ENCODE measurements at regions not wholly inside any gene's neighbourhood (a gene's known extent, or its start where the extent isn't known, plus 50 kb on each side); places are given as distances from the start of the nearest gene placed in this dataset.

GRCh38 chr2:120437604-120438000, 91.7 kb downstream of the INHBB start:
- H3K9me3 Mint-ChIP-seq (ENCODE audit: insufficient read depth) = no peaks in the 10 kb centered on the region
- peaks cover 41% of the 10 kb centered on the region for H3K27me3 Mint-ChIP-seq
- no peaks in the 10 kb centered on the region for H4K20me1 ChIP-seq (ENCODE audit: control insufficient read depth, insufficient read depth, low read length, poor library complexity, severe bottlenecking)
- no peak for TF ChIP-seq EZH2 (IDR thresholded peaks at IDR 0.05; ENCODE audit: borderline replicate concordance, insufficient read depth, low read depth, low read length, poor library complexity, severe bottlenecking)
- TF ChIP-seq, protein P1, sequence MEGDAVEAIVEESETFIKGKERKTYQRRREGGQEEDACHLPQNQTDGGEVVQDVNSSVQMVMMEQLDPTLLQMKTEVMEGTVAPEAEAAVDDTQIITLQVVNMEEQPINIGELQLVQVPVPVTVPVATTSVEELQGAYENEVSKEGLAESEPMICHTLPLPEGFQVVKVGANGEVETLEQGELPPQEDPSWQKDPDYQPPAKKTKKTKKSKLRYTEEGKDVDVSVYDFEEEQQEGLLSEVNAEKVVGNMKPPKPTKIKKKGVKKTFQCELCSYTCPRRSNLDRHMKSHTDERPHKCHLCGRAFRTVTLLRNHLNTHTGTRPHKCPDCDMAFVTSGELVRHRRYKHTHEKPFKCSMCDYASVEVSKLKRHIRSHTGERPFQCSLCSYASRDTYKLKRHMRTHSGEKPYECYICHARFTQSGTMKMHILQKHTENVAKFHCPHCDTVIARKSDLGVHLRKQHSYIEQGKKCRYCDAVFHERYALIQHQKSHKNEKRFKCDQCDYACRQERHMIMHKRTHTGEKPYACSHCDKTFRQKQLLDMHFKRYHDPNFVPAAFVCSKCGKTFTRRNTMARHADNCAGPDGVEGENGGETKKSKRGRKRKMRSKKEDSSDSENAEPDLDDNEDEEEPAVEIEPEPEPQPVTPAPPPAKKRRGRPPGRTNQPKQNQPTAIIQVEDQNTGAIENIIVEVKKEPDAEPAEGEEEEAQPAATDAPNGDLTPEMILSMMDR (IDR thresholded peaks at IDR 0.05) = no peak
- H3K4me3 Mint-ChIP-seq = no peak overlapping the region
- ATAC-seq (ENCODE audit: low read depth) = no peak
- peaks cover 0 to under 1% of the 10 kb centered on the region in 2 donors for H3K4me1 ChIP-seq (ENCODE audit: control insufficient read depth in 2 of 2, insufficient read depth in 2 of 2, low read length in 2 of 2)
- no peak overlapping the region for H3K27ac Mint-ChIP-seq
- H3K36me3 ChIP-seq (replicated peaks in 1 of 2; ENCODE audit: control extremely low read depth in 1 of 2, control insufficient read depth in 1 of 2, extremely low read depth in 1 of 2, insufficient read depth in 2 of 2, low read length in 1 of 2) = no peaks in the 10 kb centered on the region
- peaks cover 0 to 29% (median 3%) of the 10 kb centered on the region in 4 experiments for H3K27me3 ChIP-seq (replicated peaks in 1 of 4; ENCODE audit: control extremely low read depth in 1 of 4, control insufficient read depth in 3 of 4, insufficient read depth in 4 of 4, low read length in 3 of 4)
- peaks cover 3% of the 10 kb centered on the region for H3K4me1 Mint-ChIP-seq
- ChIA-PET POLR2A (no interaction called here), CTCF (no interaction called here)
- H3K9ac ChIP-seq (ENCODE audit: low read length) = no peak overlapping the region
- H3K4me3 ChIP-seq (ENCODE audit: control extremely low read depth in 1 of 5, extremely low read depth in 1 of 5, insufficient read depth in 1 of 5, low read depth in 2 of 5, low read length in 4 of 5) = no peak overlapping the region
- no peak overlapping the region for H2AFZ ChIP-seq (ENCODE audit: insufficient read depth, low read depth, low read length, poor library complexity, severe bottlenecking)
- no peak for DNase-seq
- no peak overlapping the region for H3K27ac ChIP-seq (ENCODE audit: low read length in 2 of 2)
- H3K4me2 ChIP-seq (replicated peaks; ENCODE audit: low read depth, low read length, poor library complexity, severe bottlenecking) = no peak overlapping the region
- H3K79me2 ChIP-seq (ENCODE audit: control insufficient read depth, insufficient read depth, low read length) = no peaks in the 10 kb centered on the region
- intact Hi-C loops (cut with micrococcal nuclease) = no loop called here
- peaks cover 0 to 5% (median 0%) of the 10 kb centered on the region in 3 donors for H3K9me3 ChIP-seq (ENCODE audit: control extremely low read depth in 1 of 3, control insufficient read depth in 2 of 3, insufficient read depth in 1 of 3, low read length in 2 of 3)
- 100% methylated on average over 3 of the region's 10 CpGs for WGBS (ENCODE audit: insufficient coverage)

DNA sequence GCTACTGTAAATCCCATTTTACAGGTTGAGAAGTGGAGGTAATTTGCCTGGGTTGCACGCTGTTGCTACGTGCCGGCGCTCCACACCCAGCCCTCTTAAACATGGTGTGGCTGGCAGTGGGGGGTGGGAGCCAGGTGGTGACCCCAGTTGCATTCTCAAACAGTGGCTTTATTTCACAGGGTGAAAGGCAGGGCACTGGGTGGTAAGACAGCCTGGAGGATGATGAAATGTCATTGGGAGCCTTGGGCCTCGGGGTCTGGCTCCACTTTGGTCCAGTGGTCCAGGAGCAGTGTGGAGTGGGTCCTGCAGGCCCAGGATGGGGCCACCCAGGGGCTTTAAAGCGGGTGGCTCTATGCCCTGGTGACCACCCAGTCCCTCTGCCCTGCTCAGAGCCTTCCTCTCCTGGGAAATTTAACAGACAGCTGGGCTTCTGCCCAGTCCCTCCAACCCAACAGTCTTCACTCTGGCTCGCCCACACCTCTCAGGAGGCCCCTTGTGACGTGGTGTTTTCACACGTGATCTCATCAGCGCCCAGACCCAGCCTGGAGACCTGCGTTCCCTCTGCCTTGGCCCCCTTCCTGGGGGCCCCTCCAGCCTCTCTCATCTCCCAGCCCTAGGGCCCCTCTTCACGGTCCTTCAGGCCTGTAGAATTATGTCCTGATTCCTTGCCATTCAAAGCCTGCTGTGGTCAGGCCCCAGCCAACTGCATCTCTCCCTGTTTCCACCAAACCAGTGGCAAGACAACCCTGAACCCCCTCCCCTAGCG, 92.5 kb downstream of the INHBB start:
- no peak overlapping the region for H3K9ac ChIP-seq (ENCODE audit: low read length)
- H3K4me3 ChIP-seq (ENCODE audit: control extremely low read depth in 1 of 5, extremely low read depth in 1 of 5, insufficient read depth in 1 of 5, low read depth in 2 of 5, low read length in 4 of 5) = no peak overlapping the region
- H3K9me3 ChIP-seq (ENCODE audit: control extremely low read depth in 1 of 3, control insufficient read depth in 2 of 3, insufficient read depth in 1 of 3, low read length in 2 of 3) = peaks cover 0 to 8% (median 0%) of the 10 kb centered on the region in 3 donors
- WGBS (ENCODE audit: insufficient coverage) = 77% methylated on average over 9 of the region's 13 CpGs
- H2AFZ ChIP-seq (ENCODE audit: insufficient read depth, low read depth, low read length, poor library complexity, severe bottlenecking) = no peak overlapping the region
- Mint-ChIP-seq H3K4me1 (peaks cover 8% of the 10 kb centered on the region), H3K4me3 (no peak overlapping the region), H3K9me3 (ENCODE audit: insufficient read depth) (no peaks in the 10 kb centered on the region), H3K27ac (no peak overlapping the region), H3K27me3 (peaks cover 46% of the 10 kb centered on the region)
- no peaks in the 10 kb centered on the region for H4K20me1 ChIP-seq (ENCODE audit: control insufficient read depth, insufficient read depth, low read length, poor library complexity, severe bottlenecking)
- H3K27ac ChIP-seq (ENCODE audit: low read length in 2 of 2) = no peak overlapping the region
- ChIA-PET CTCF (no interaction called here), POLR2A (no interaction called here)
- H3K36me3 ChIP-seq (replicated peaks in 1 of 2; ENCODE audit: control extremely low read depth in 1 of 2, control insufficient read depth in 1 of 2, extremely low read depth in 1 of 2, insufficient read depth in 2 of 2, low read length in 1 of 2) = no peaks in the 10 kb centered on the region
- H3K27me3 ChIP-seq (replicated peaks in 1 of 4; ENCODE audit: control extremely low read depth in 1 of 4, control insufficient read depth in 3 of 4, insufficient read depth in 4 of 4, low read length in 3 of 4) = peaks cover 0 to 38% (median 5%) of the 10 kb centered on the region in 4 experiments
- no peak for TF ChIP-seq EZH2 (IDR thresholded peaks at IDR 0.05; ENCODE audit: borderline replicate concordance, insufficient read depth, low read depth, low read length, poor library complexity, severe bottlenecking)
- TF ChIP-seq, protein P1 (IDR thresholded peaks at IDR 0.05) = no peak
- H3K4me2 ChIP-seq (replicated peaks; ENCODE audit: low read depth, low read length, poor library complexity, severe bottlenecking) = no peak overlapping the region
- intact Hi-C loops (cut with micrococcal nuclease) = no loop called here
- ATAC-seq (ENCODE audit: low read depth) (no peak), DNase-seq (no peak)
- no peaks in the 10 kb centered on the region for H3K79me2 ChIP-seq (ENCODE audit: control insufficient read depth, insufficient read depth, low read length)
- peaks cover 0 to 6% of the 10 kb centered on the region in 2 donors for H3K4me1 ChIP-seq (ENCODE audit: control insufficient read depth in 2 of 2, insufficient read depth in 2 of 2, low read length in 2 of 2)

Measured in B cell (primary cell).